CD8-positive, alpha-beta memory T cell (primary cell): ENCODE measurements at regions not wholly inside any gene's neighbourhood (a gene's known extent, or its start where the extent isn't known, plus 50 kb on each side); places are given as distances from the start of the nearest gene placed in this dataset.
A peak's percentile ranks its signal among the peaks of the same experiment; 100 is the strongest.

Experiments used
- CTCF ChIA-PET: fragments of 350-600 bp; sonication (Branson Sonifier 250); formaldehyde crosslinking; loops from one replicate; lab custom pipeline; 2021; ENCODE audit warnings: antibody characterized with exemption; lab: Charles Lee
- POLR2A ChIA-PET: fragments of 350-600 bp; sonication (Branson Sonifier 250); formaldehyde crosslinking; loops from one replicate; lab custom pipeline; 2021; ENCODE audit warnings: antibody characterized with exemption; lab: Charles Lee
- DNase-seq, 5 donors: peaks; one replicate each; pipeline versions ENCODE4 v3.0.0 to v3.0.0-alpha.2; 2020 to 2022; ENCODE audit warnings: mixed read lengths in 1 of 5
- H3K27ac ChIP-seq: one replicate; pipeline ENCODE4 v1.7.0; 2013; ENCODE audit warnings: low read depth, mild to moderate bottlenecking, low read length, moderate library complexity
- H3K27me3 ChIP-seq: 2 replicates; pipeline ENCODE4 v1.7.0; 2013; ENCODE audit warnings: low read length, mild to moderate bottlenecking; ENCODE audit not compliant: insufficient read depth, poor library complexity, severe bottlenecking
- H3K36me3 ChIP-seq: 2 replicates; pipeline ENCODE4 v1.7.0; 2013; ENCODE audit warnings: mild to moderate bottlenecking, low read length, moderate library complexity; ENCODE audit not compliant: insufficient read depth
- H3K4me1 ChIP-seq: 2 replicates; pipeline ENCODE4 v1.7.0; 2013; ENCODE audit warnings: mild to moderate bottlenecking, low read length, moderate library complexity; ENCODE audit not compliant: insufficient read depth
- H3K4me3 ChIP-seq: 2 replicates; pipeline ENCODE4 v1.7.0; 2013; ENCODE audit warnings: mild to moderate bottlenecking, low read length
- H3K9me3 ChIP-seq: 2 replicates; pipeline ENCODE4 v1.7.0; 2013; ENCODE audit warnings: mild to moderate bottlenecking, low read length
- H3K27ac Mint-ChIP-seq, 8 donors: one replicate each; pipeline ENCODE4 v1.8.0; 2020 to 2021; ENCODE audit warnings: mixed read lengths in 8 of 8, mild to moderate bottlenecking in 6 of 8, inconsistent platforms in 3 of 8, moderate library complexity in 3 of 8
- H3K27me3 Mint-ChIP-seq, 2 donors: one replicate each; pipeline ENCODE4 v1.8.0; 2020 to 2021; ENCODE audit warnings: mixed read lengths in 2 of 2, mild to moderate bottlenecking in 1 of 2, moderate library complexity in 1 of 2
- H3K36me3 Mint-ChIP-seq, 3 donors: one replicate each; pipeline ENCODE4 v1.8.0; 2020 to 2021; ENCODE audit warnings: mixed read lengths in 3 of 3, inconsistent platforms in 1 of 3, mild to moderate bottlenecking in 1 of 3
- H3K4me1 Mint-ChIP-seq, 3 donors: one replicate each; pipeline ENCODE4 v1.8.0; 2020 to 2021; ENCODE audit warnings: mixed read lengths in 3 of 3, inconsistent platforms in 1 of 3, mild to moderate bottlenecking in 1 of 3
- H3K4me3 Mint-ChIP-seq, 7 donors: one replicate each; pipeline ENCODE4 v1.8.0; 2020 to 2021; ENCODE audit warnings: mixed read lengths in 7 of 7, mild to moderate bottlenecking in 6 of 7, moderate library complexity in 4 of 7, inconsistent platforms in 2 of 7
- H3K9me3 Mint-ChIP-seq, 5 donors: one replicate each; pipeline ENCODE4 v1.8.0; 2020 to 2022; ENCODE audit warnings: mixed read lengths in 5 of 5, mild to moderate bottlenecking in 3 of 5, moderate library complexity in 2 of 5, inconsistent platforms in 1 of 5

GRCh38 chr16:85250609-85251223 is 138.4 kb upstream of the CIBAR2 start:
- no peak overlapping the region for H3K27ac Mint-ChIP-seq
- no peak overlapping the region for H3K4me3 Mint-ChIP-seq
- no peaks in the 10 kb centered on the region for H3K4me1 ChIP-seq
- H3K36me3 Mint-ChIP-seq = no peaks in the 10 kb centered on the region
- no peaks in the 10 kb centered on the region for H3K36me3 ChIP-seq
- no peaks in the 10 kb centered on the region for H3K9me3 ChIP-seq
- H3K27me3 ChIP-seq = no peaks in the 10 kb centered on the region
- H3K27ac ChIP-seq = no peak overlapping the region
- ChIA-PET POLR2A (no interaction called here), CTCF (interaction anchor here (1.0 kb wide), 1 partner anchor 10 kb away, joined by 4 read pairs; no protein-coding TSS in a partner anchor)
- H3K4me1 Mint-ChIP-seq = peaks cover 2 to 4% (median 2%) of the 10 kb centered on the region in 3 donors
- no peak overlapping the region for H3K4me3 ChIP-seq
- no peak for DNase-seq
- H3K9me3 Mint-ChIP-seq = no peaks in the 10 kb centered on the region
- peaks cover 7 to 9% of the 10 kb centered on the region in 2 donors for H3K27me3 Mint-ChIP-seq

- H3K4me1 Mint-ChIP-seq = peaks cover 0 to 2% (median 0%) of the 10 kb centered on the region in 3 donors
- H3K36me3 ChIP-seq = no peaks in the 10 kb centered on the region
- no peak overlapping the region for H3K27ac ChIP-seq
- H3K9me3 Mint-ChIP-seq = no peaks in the 10 kb centered on the region
- H3K4me1 ChIP-seq = no peaks in the 10 kb centered on the region
- POLR2A ChIA-PET = no interaction called here
- H3K4me3 Mint-ChIP-seq = no peak overlapping the region
- H3K27ac Mint-ChIP-seq = no peak overlapping the region
- H3K27me3 Mint-ChIP-seq = peaks cover 5 to 8% of the 10 kb centered on the region in 2 donors
- H3K9me3 ChIP-seq = no peaks in the 10 kb centered on the region
- CTCF ChIA-PET = interaction anchor here (3.0 kb wide), 1 partner anchor 12 kb away, joined by 13 read pairs; no protein-coding TSS in a partner anchor
- H3K27me3 ChIP-seq = no peaks in the 10 kb centered on the region
- H3K4me3 ChIP-seq = no peak overlapping the region
- H3K36me3 Mint-ChIP-seq = no peaks in the 10 kb centered on the region
- no peak for DNase-seq
These were observed 139.0 kb upstream of the CIBAR2 start for GRCh38 chr16:85251225-85251760.

GRCh38 chr16:85252014-85252413 is 139.7 kb upstream of the CIBAR2 start:
- H3K9me3 ChIP-seq = no peaks in the 10 kb centered on the region
- no peak for DNase-seq
- no peak overlapping the region for H3K27ac ChIP-seq
- CTCF ChIA-PET = interaction anchor here (1.8 to 3.0 kb wide), 2 partner anchors 12 to 21 kb away, joined by 4 to 13 read pairs; no protein-coding TSS in a partner anchor
- no peaks in the 10 kb centered on the region for H3K27me3 ChIP-seq
- H3K36me3 ChIP-seq = no peaks in the 10 kb centered on the region
- Mint-ChIP-seq H3K4me1 (peaks cover 0 to under 1% (median 0%) of the 10 kb centered on the region in 3 donors), H3K4me3 (no peak overlapping the region), H3K36me3 (no peaks in the 10 kb centered on the region), H3K9me3 (no peaks in the 10 kb centered on the region), H3K27me3 (peaks cover 5 to 8% of the 10 kb centered on the region in 2 donors), H3K27ac (peak overlapping the region in 1 of 8 donors; percentile 33)
- H3K4me3 ChIP-seq = no peak overlapping the region
- H3K4me1 ChIP-seq = no peaks in the 10 kb centered on the region
- POLR2A ChIA-PET = no interaction called here

- no peak for DNase-seq
- H3K4me1 Mint-ChIP-seq = no peaks in the 10 kb centered on the region
- POLR2A ChIA-PET = no interaction called here
- Histone ChIP-seq H3K27me3 (no peaks in the 10 kb centered on the region), H3K4me1 (no peaks in the 10 kb centered on the region), H3K27ac (no peak overlapping the region), H3K9me3 (no peaks in the 10 kb centered on the region), H3K36me3 (no peaks in the 10 kb centered on the region), H3K4me3 (no peak overlapping the region)
- peaks cover 3 to 7% of the 10 kb centered on the region in 2 donors for H3K27me3 Mint-ChIP-seq
- no peaks in the 10 kb centered on the region for H3K36me3 Mint-ChIP-seq
- no peaks in the 10 kb centered on the region for H3K9me3 Mint-ChIP-seq
- CTCF ChIA-PET = interaction anchor here (0.8 to 3.0 kb wide), 4 partner anchors 9 to 21 kb away, joined by 3 to 13 read pairs (median 6); no protein-coding TSS in a partner anchor
- no peak overlapping the region for H3K27ac Mint-ChIP-seq
- H3K4me3 Mint-ChIP-seq = no peak overlapping the region
These were observed 140.2 kb upstream of the CIBAR2 start for GRCh38 chr16:85252461-85252860.

GRCh38 chr16:85253084-85253941 is 141.0 kb upstream of the CIBAR2 start:
- Mint-ChIP-seq H3K27me3 (peaks cover 10 to 13% of the 10 kb centered on the region in 2 donors), H3K4me3 (no peak overlapping the region), H3K27ac (no peak overlapping the region), H3K9me3 (no peaks in the 10 kb centered on the region), H3K36me3 (no peaks in the 10 kb centered on the region), H3K4me1 (no peaks in the 10 kb centered on the region)
- Histone ChIP-seq H3K36me3 (no peaks in the 10 kb centered on the region), H3K27ac (no peak overlapping the region), H3K4me1 (no peaks in the 10 kb centered on the region), H3K9me3 (no peaks in the 10 kb centered on the region), H3K27me3 (no peaks in the 10 kb centered on the region), H3K4me3 (no peak overlapping the region)
- CTCF ChIA-PET = interaction anchor here (0.8 to 3.0 kb wide), 7 partner anchors 10 to 68 kb away, joined by 3 to 13 read pairs (median 3); no protein-coding TSS in a partner anchor
- POLR2A ChIA-PET = no interaction called here
- DNase-seq = peak; percentile 29 to 59 (median 49)

GRCh38 chr16:85254051-85254450 is 141.8 kb upstream of the CIBAR2 start:
- H3K27ac Mint-ChIP-seq = no peak overlapping the region
- Histone ChIP-seq H3K27me3 (no peaks in the 10 kb centered on the region), H3K4me1 (no peaks in the 10 kb centered on the region), H3K4me3 (no peak overlapping the region), H3K27ac (no peak overlapping the region), H3K36me3 (no peaks in the 10 kb centered on the region), H3K9me3 (no peaks in the 10 kb centered on the region)
- no peaks in the 10 kb centered on the region for H3K9me3 Mint-ChIP-seq
- H3K36me3 Mint-ChIP-seq = no peaks in the 10 kb centered on the region
- no peaks in the 10 kb centered on the region for H3K4me1 Mint-ChIP-seq
- no peak overlapping the region for H3K4me3 Mint-ChIP-seq
- POLR2A ChIA-PET = no interaction called here
- CTCF ChIA-PET = interaction anchor here (0.9 to 3.0 kb wide), 3 partner anchors 10 to 62 kb away, joined by 3 to 13 read pairs (median 8); no protein-coding TSS in a partner anchor
- no peak for DNase-seq
- peaks cover 9 to 10% of the 10 kb centered on the region in 2 donors for H3K27me3 Mint-ChIP-seq

GRCh38 chr16:85254921-85255320 is 142.6 kb upstream of the CIBAR2 start:
- no peaks in the 10 kb centered on the region for H3K4me1 ChIP-seq
- DNase-seq = no peak
- ChIA-PET POLR2A (no interaction called here), CTCF (no interaction called here)
- H3K4me3 ChIP-seq = no peak overlapping the region
- H3K4me3 Mint-ChIP-seq = no peak overlapping the region
- H3K27ac Mint-ChIP-seq = no peak overlapping the region
- H3K9me3 Mint-ChIP-seq = no peaks in the 10 kb centered on the region
- H3K27ac ChIP-seq = no peak overlapping the region
- H3K27me3 Mint-ChIP-seq = peaks cover 13 to 16% of the 10 kb centered on the region in 2 donors
- no peaks in the 10 kb centered on the region for H3K36me3 Mint-ChIP-seq
- no peaks in the 10 kb centered on the region for H3K4me1 Mint-ChIP-seq
- no peaks in the 10 kb centered on the region for H3K36me3 ChIP-seq
- H3K9me3 ChIP-seq = no peaks in the 10 kb centered on the region
- H3K27me3 ChIP-seq = no peaks in the 10 kb centered on the region
